HuH-7 (cell line): ENCODE measurements at regions not wholly inside any gene's neighbourhood (a gene's known extent, or its start where the extent isn't known, plus 50 kb on each side); places are given as distances from the start of the nearest gene placed in this dataset.

Experiments used
- DNase-seq: peaks from one replicate; pipeline ENCODE4 v3.0.0; 2011; ENCODE audit warnings: low spot score

GRCh38 chr1:63042278-63042677 lies 258.3 kb downstream of the ATG4C start:
- DNase-seq, result no peak

GRCh38 chr1:63046539-63046938 lies 262.6 kb downstream of the ATG4C start:
- DNase-seq, result no peak

GRCh38 chr1:63049135-63049534 lies 265.2 kb downstream of the ATG4C start:
- DNase-seq, result no peak

GRCh38 chr1:63051356-63051755 lies 267.4 kb downstream of the ATG4C start:
- no peak for DNase-seq

GRCh38 chr1:63051886-63052285 lies 268.0 kb downstream of the ATG4C start:
- DNase-seq, result no peak

- DNase-seq, result no peak
Measured at GRCh38 chr1:63054184-63054583, 268.2 kb upstream of the FOXD3 start.

- peak; percentile 44 for DNase-seq
Measured at GRCh38 chr1:63063367-63063766, 259.0 kb upstream of the FOXD3 start.

GRCh38 chr1:63064135-63064534 lies 258.2 kb upstream of the FOXD3 start:
- no peak for DNase-seq

GRCh38 chr1:63068626-63069025 lies 253.7 kb upstream of the FOXD3 start:
- DNase-seq, result no peak

GRCh38 chr1:63069214-63069613 lies 253.2 kb upstream of the FOXD3 start:
- DNase-seq, result no peak

GRCh38 chr1:63073309-63074306 lies 248.8 kb upstream of the FOXD3 start:
- DNase-seq, result no peak

GRCh38 chr1:63074321-63074720 lies 248.0 kb upstream of the FOXD3 start:
- no peak for DNase-seq

GRCh38 chr1:63082766-63083165 lies 239.6 kb upstream of the FOXD3 start:
- no peak for DNase-seq

GRCh38 chr1:63087966-63088365 lies 234.4 kb upstream of the FOXD3 start:
- no peak for DNase-seq

GRCh38 chr1:63099188-63099587 lies 223.2 kb upstream of the FOXD3 start:
- DNase-seq, result no peak

GRCh38 chr1:63101336-63101735 lies 221.0 kb upstream of the FOXD3 start:
- DNase-seq, result no peak

- DNase-seq, result no peak
Measured at GRCh38 chr1:63103682-63104081, 218.7 kb upstream of the FOXD3 start.

GRCh38 chr1:63107066-63107465 lies 215.3 kb upstream of the FOXD3 start:
- no peak for DNase-seq

- no peak for DNase-seq
Measured at GRCh38 chr1:63108206-63108605, 214.2 kb upstream of the FOXD3 start.

- no peak for DNase-seq
Measured at GRCh38 chr1:63112155-63112900, 210.0 kb upstream of the FOXD3 start.

- DNase-seq, result no peak
Measured at GRCh38 chr1:63115527-63115926, 206.8 kb upstream of the FOXD3 start.

GRCh38 chr1:63116016-63116415 lies 206.4 kb upstream of the FOXD3 start:
- DNase-seq, result no peak

- DNase-seq, result no peak
Measured at GRCh38 chr1:63119575-63120155, 202.7 kb upstream of the FOXD3 start.
